ENCODE measurements at regions not wholly inside any gene's neighbourhood (a gene's known extent, or its start where the extent isn't known, plus 50 kb on each side); places are given as distances from the start of the nearest gene placed in this dataset.

DNA sequence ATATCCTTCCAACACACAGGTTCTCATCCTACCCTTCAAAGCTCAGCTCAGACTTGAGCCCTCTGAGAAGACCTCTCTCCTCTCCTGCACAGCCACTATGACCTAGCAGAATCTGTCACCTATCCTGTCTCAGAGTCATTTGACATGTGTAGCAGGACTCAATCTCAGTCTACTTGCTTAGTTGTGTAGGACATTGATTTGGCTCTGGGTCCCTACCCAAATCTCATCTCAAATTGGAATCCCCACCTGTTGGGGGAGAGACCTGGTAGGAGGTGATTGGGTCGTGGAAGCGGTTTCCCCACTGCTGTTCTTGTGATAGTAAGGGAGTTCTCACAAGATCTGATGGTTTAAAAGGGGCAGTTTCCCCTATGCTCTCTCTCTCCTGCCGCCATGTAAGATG is 297.9 kb downstream of the CD83 start:
- TF ChIP-seq ATF7 (IDR thresholded peaks at IDR 0.05; ENCODE audit: low read depth) (no peak), SRF (IDR thresholded peaks at IDR 0.05; ENCODE audit: low read depth in 2 of 2, low read length in 2 of 2) (no peak), SIN3A (IDR thresholded peaks at IDR 0.05; ENCODE audit: low read depth, low read length) (no peak), ESRRA (IDR thresholded peaks at IDR 0.05; ENCODE audit: low read length) (no peak), STAT3 (IDR thresholded peaks at IDR 0.05; ENCODE audit: low read depth, low read length) (no peak), POLR2AphosphoS5 (IDR thresholded peaks at IDR 0.05; ENCODE audit: low read length) (no peak), POLR2A (IDR thresholded peaks at IDR 0.05; ENCODE audit: low read depth, low read length) (no peak), DPF2 (IDR thresholded peaks at IDR 0.05) (no peak), SUZ12 (IDR thresholded peaks at IDR 0.05; ENCODE audit: unreplicated experiment) (no peak), MTA3 (IDR thresholded peaks at IDR 0.05; ENCODE audit: borderline replicate concordance, low read length) (no peak)
- TF ChIP-seq, protein P1, sequence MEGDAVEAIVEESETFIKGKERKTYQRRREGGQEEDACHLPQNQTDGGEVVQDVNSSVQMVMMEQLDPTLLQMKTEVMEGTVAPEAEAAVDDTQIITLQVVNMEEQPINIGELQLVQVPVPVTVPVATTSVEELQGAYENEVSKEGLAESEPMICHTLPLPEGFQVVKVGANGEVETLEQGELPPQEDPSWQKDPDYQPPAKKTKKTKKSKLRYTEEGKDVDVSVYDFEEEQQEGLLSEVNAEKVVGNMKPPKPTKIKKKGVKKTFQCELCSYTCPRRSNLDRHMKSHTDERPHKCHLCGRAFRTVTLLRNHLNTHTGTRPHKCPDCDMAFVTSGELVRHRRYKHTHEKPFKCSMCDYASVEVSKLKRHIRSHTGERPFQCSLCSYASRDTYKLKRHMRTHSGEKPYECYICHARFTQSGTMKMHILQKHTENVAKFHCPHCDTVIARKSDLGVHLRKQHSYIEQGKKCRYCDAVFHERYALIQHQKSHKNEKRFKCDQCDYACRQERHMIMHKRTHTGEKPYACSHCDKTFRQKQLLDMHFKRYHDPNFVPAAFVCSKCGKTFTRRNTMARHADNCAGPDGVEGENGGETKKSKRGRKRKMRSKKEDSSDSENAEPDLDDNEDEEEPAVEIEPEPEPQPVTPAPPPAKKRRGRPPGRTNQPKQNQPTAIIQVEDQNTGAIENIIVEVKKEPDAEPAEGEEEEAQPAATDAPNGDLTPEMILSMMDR (IDR thresholded peaks at IDR 0.05 in 2 of 3, conservative IDR thresholded peaks at IDR 0.05 in 1 of 3; ENCODE audit: control insufficient read depth in 2 of 3, extremely low read depth in 1 of 3, insufficient read depth in 1 of 3, low read depth in 3 of 3, low read length in 3 of 3), result no peak

All from GM12878 (cell line).